ENCODE measurements at regions not wholly inside any gene's neighbourhood (a gene's known extent, or its start where the extent isn't known, plus 50 kb on each side); places are given as distances from the start of the nearest gene placed in this dataset.

DNA sequence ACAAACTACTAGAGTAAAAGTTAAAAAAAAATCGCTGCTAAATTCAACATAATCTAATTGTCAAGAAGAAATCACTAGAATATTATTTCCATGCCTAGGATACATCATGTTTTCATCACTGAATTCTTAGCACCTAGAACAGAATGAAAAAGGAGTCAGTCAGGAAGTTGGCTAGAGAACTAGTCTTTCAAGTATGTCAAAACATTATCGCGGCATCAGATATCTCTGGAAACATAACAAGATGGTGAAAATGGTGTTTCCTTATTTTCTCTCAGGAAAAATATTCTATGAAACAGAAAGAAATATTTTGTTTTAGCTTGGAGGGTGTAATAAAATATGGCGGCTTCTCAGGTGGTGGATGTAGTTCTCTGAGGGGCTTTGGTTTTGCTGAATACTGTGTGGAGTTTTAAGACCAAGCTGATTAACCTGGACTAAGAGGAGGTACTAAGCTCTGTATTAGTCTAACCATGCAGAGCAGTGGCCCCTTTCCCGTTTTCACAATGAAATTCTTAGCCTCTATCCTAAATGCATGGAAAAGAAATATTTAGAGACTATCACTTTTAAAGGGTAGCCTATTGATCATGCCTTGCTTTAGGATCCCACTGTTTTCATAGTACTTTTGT lies 205.6 kb downstream of the MDFIC start:
- no peak for TF ChIP-seq CTCF (IDR thresholded peaks at IDR 0.05; ENCODE audit: low read depth, low read length, poor library complexity, severe bottlenecking)
- no peak for TF ChIP-seq EZH2phosphoT487 (IDR thresholded peaks at IDR 0.05; ENCODE audit: borderline replicate concordance, low read length)
